A172 (cell line): ENCODE measurements at regions not wholly inside any gene's neighbourhood (a gene's known extent, or its start where the extent isn't known, plus 50 kb on each side); places are given as distances from the start of the nearest gene placed in this dataset.

Source experiments
- DNase-seq: peaks from one replicate; pipeline ENCODE4 v3.0.0-alpha.2; 2015; ENCODE audit warnings: low spot score

GRCh38 chr3:43894176-43895049 is 203.7 kb downstream of the ABHD5 start:
- DNase-seq, result no peak

GRCh38 chr3:43895573-43895972 is 204.8 kb downstream of the ABHD5 start:
- DNase-seq, result no peak

- DNase-seq, result no peak
These were observed 211.7 kb downstream of the ABHD5 start for GRCh38 chr3:43902415-43902814.

DNA sequence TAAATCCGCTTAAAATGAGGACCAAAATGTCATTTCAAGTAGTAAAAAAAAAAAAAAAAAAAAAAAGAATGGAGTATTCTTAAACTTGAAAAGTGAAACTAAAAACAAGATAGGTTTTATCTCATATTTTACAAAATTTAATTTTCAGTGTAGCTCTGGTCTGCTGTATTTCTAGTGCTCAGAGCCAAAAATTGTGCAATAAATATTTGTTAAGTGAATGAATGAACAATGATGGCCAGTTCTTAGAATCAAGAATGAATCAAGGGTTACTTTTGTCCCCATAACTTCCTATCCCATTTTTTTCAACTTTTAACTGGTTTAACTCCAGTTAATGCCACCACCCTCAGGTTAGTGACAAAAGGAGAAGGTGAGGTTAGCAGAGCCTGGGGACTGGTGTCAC is 214.4 kb downstream of the ABHD5 start:
- DNase-seq, result no peak

- DNase-seq, result no peak
These were observed 216.2 kb downstream of the ABHD5 start for GRCh38 chr3:43906849-43907507.

- no peak for DNase-seq
These were observed 216.7 kb downstream of the ABHD5 start for GRCh38 chr3:43907508-43907858.

DNA sequence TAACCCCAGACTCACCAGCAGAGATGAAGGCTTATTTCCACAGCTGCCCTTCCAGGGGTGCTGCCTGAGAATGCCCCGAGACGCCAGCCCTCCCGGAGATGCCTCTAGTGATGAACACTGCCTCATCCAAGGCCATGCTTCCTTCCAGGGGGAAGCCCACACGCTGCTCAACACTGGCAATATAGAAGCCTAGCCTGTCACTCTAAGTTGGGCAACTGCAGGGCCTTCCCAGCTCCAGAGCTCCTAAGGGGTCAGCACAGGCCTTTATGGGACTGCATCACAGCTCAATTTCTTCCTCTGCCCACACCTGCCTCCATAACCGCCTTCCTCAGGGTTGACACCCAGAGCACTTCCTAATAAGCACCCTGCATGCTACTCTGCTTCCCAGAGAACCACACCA is 217.7 kb downstream of the ABHD5 start:
- DNase-seq, result no peak

DNA sequence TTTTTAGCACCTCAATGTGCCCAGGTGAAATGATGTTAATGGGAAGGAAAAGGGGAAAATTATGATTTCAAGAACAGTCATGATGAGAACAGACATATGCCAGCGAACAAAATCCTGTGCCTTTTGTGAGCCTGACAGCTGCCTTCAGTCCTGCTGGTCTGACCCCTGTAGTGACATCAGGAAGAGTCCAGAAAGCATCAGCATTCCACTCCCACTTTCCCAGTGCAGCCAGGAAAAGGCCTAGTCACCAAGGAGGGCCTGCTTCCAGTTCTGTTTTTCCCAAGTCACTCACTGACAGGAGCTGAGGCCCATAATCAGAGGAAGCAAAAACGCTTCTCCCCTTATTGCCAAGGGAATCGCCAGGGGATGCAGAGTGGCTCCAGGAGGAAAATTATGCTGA is 218.4 kb downstream of the ABHD5 start:
- DNase-seq, result no peak

GRCh38 chr3:43910750-43911149 is 220.0 kb downstream of the ABHD5 start:
- DNase-seq, result no peak

DNA sequence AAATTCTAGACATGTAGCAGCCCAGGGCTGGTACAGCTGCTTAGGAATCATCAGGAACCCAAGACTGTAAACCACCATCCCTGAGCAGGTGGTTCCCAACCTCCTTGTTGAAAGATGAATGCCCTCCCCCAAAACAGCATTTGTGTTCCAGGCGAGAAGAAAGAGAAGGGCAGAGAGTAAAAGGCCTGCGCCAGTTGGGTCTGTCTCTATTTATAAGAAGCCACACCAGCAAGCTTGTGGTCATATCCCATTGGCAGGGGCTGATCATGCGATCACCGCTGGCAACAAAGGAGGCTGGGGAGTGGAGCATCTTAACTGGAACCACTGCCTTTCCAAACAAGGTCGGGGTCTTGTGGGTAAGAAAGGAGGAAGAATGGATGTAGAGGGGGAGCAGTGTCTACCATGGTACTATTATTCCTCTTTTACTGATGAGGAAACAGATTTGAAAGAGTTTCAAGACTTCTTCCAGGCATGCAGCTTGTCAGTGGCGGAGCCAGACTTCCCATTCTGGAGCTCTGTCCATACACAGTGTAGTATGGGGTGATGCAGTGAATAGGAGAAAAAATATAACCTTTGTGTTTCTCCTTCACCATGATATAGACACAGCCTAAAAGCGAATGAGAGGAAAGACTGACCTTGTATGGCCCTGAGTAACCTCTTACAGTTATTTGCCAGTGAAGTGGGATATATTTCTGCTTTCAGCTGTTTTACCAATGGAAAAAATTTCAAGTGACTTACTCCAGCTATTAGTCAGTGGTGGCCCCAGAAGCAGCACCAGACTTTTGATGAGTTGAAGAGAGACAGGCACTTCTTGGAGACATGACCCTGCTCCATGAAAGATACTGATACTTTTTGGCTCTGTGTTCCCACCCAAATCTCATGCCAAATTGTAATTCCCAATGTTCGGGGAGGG is 222.6 kb downstream of the ABHD5 start:
- DNase-seq, result no peak

GRCh38 chr3:43914269-43914668 is 223.5 kb downstream of the ABHD5 start:
- DNase-seq, result no peak

DNA sequence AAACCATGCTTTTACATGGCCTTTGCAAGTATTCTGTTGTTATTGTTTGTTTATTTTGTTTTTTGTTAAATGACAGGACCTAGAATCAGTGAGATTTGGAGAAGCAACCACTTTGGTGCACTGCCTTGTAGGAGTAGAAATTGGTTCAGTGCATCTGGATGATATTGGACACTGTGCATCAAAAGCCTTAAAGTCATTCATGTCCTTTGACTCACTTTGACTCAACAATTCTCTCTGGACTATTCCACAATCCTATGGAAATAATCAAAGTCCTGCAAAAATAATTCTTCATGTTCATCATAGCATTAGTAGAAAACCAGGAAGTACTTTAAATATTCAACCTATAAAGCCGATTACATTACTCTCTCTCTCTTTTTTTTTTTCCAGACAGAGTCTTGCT is 224.8 kb downstream of the ABHD5 start:
- no peak for DNase-seq

GRCh38 chr3:43917361-43917760 is 226.6 kb downstream of the ABHD5 start:
- DNase-seq, result no peak

DNA sequence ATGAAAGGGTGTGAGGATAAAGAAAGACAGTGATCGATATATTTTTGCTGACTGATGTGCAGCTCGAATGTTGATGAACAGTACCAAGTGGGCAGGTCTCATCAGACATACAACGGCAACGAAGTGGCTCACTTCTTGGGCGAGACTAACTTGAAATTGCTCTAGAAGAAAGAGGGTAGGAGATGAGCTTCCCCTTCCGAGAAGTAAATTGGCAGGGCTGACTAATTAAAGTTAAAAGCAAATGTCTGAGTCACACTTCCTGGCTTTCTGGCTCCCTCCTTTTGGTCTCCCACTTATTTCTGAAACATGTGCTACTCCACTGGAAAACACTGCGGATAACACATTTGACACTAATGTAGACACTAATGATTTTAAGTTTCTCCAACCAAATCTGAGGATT is 228.3 kb downstream of the ABHD5 start:
- DNase-seq, result peak; percentile 52

- DNase-seq, result no peak
These were observed 230.4 kb downstream of the ABHD5 start for GRCh38 chr3:43921056-43921648.

- DNase-seq, result no peak
These were observed 231.6 kb downstream of the ABHD5 start for GRCh38 chr3:43922374-43922773.

DNA sequence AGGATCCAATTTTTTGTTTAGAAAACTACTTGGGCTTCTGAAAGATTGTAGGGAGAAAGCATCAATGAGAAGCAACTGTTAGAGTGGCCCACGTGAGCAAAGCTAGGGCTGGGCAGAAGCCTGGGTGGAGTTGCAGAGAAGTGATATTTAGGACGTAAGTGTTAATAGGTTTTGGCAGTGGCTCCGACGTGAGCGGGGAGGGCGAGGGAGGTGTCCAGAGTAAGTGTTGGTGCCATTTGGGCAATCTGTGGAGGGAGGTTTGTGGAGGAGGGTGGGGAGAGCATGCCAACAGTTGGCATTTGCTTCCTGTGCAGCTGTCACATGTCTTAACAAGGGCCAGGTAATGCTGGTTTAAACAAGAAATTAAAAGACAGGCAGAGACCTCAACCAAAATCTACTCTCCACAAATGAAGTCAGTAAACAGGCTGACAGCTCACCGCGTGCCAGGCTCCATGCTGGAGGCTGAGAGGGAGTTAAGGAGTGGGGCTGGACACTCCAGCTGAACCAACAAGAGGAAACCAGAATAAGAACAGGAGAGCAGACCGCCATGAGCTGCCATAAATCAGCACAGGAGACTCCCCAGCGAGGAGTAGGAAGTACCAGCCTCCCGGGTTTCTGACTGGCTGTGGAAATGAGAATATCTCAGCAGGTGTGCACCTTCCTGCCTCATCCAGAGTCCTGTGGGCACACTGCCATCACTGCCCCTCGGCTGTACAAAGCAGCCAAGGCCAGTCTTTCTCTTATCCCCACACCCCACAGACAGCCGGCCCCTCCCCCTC is 232.6 kb downstream of the ABHD5 start:
- no peak for DNase-seq

- DNase-seq, result no peak
These were observed 235.3 kb downstream of the ABHD5 start for GRCh38 chr3:43926055-43926454.

DNA sequence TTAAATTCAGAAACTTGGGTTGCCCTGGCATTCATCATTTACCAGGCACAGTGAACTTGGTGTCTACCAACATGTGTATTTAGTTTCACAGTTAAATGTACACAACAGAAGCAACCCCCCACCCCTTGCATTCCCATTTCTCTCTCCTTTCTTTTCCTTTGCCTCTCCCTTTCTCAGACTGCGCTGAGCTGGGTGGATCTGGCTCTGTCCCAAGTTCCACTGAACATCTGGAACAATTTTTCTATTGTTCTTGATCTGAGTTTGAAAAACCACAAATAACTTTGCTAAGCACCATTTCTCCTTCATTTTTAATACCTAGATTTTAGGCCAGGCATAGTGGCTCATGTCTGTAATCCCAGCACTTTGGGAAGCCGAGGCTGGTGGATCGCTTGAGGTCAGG is 242.2 kb downstream of the ABHD5 start:
- no peak for DNase-seq

- no peak for DNase-seq
These were observed 257.3 kb downstream of the ABHD5 start for GRCh38 chr3:43948013-43948412.

GRCh38 chr3:43949594-43949993 is 258.9 kb downstream of the ABHD5 start:
- DNase-seq, result no peak
